ENCODE measurements at regions not wholly inside any gene's neighbourhood (a gene's known extent, or its start where the extent isn't known, plus 50 kb on each side); places are given as distances from the start of the nearest gene placed in this dataset.

DNA sequence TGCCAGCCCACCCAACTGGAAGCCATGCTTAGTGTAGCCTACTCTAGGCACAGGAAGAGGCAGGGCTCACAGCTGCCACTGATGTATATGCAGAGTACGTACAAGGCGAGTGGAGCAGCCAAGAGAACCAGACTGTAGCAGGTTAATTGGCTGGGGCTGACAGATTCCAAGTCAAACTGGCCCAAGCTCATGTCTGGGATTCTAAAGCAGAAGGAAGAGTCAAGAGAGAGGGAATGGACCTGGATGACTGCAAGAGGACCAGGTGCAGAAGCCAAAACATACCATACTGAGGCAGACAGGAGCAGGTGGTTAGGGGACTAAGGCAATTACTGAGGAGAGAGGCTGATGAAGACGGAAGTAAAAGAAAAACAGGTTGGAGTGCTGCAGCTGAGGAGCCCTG is 51.3 kb upstream of the LRRN2 start:
- TF ChIP-seq ZFX (IDR thresholded peaks at IDR 0.05) = no peak
- TF ChIP-seq, protein P1, sequence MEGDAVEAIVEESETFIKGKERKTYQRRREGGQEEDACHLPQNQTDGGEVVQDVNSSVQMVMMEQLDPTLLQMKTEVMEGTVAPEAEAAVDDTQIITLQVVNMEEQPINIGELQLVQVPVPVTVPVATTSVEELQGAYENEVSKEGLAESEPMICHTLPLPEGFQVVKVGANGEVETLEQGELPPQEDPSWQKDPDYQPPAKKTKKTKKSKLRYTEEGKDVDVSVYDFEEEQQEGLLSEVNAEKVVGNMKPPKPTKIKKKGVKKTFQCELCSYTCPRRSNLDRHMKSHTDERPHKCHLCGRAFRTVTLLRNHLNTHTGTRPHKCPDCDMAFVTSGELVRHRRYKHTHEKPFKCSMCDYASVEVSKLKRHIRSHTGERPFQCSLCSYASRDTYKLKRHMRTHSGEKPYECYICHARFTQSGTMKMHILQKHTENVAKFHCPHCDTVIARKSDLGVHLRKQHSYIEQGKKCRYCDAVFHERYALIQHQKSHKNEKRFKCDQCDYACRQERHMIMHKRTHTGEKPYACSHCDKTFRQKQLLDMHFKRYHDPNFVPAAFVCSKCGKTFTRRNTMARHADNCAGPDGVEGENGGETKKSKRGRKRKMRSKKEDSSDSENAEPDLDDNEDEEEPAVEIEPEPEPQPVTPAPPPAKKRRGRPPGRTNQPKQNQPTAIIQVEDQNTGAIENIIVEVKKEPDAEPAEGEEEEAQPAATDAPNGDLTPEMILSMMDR (conservative IDR thresholded peaks at IDR 0.05) = no peak
- H3K27ac ChIP-seq = no peak overlapping the region

- H3K27ac ChIP-seq = no peak overlapping the region
- TF ChIP-seq, protein P1 (conservative IDR thresholded peaks at IDR 0.05) = no peak
- TF ChIP-seq ZFX (IDR thresholded peaks at IDR 0.05) = no peak
Measured at GRCh38 chr1:204738506-204738905, 53.0 kb upstream of the LRRN2 start.

DNA sequence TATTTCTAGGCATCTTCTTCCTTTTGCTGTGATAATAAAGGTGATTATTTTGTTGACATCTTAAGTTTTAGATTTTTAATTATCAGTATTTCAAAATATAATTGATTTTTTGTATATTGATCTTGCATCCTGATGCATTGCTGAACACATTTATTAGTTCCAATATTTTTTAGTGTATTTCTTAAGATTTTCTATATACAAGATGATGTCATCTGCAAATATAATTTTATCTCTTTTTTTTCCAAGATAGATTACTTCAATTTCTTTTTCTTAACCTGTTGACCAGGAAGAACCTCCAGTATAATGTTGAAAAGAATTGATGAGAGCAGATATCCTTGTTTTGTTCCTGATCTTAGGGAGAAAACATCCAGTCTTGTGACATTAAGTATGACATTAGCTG is 54.8 kb upstream of the LRRN2 start:
- TF ChIP-seq, protein P1 (conservative IDR thresholded peaks at IDR 0.05) = no peak
- no peak for TF ChIP-seq ZFX (IDR thresholded peaks at IDR 0.05)
- no peak overlapping the region for H3K27ac ChIP-seq

DNA sequence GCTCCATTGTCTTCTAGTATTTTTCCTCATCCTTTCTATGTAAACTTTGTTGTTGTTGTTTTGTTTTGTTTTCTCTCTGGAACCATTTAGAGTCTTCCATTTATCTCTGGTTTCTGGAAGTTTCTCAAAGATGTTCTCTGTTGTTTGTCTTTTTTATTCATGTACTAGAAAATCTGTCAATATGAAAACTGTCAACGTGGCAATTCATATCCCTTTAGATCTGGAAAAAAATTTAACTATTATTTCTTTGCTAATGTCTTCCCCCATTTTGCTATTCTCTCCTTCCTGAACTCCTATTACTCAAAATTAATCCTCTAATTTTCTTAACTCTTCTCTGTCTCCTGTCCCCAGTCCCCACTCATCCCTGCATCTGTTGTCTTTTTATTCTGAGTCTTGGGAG is 55.9 kb upstream of the LRRN2 start:
- TF ChIP-seq, protein P1 (conservative IDR thresholded peaks at IDR 0.05) = no peak
- no peak for TF ChIP-seq ZFX (IDR thresholded peaks at IDR 0.05)
- no peak overlapping the region for H3K27ac ChIP-seq

DNA sequence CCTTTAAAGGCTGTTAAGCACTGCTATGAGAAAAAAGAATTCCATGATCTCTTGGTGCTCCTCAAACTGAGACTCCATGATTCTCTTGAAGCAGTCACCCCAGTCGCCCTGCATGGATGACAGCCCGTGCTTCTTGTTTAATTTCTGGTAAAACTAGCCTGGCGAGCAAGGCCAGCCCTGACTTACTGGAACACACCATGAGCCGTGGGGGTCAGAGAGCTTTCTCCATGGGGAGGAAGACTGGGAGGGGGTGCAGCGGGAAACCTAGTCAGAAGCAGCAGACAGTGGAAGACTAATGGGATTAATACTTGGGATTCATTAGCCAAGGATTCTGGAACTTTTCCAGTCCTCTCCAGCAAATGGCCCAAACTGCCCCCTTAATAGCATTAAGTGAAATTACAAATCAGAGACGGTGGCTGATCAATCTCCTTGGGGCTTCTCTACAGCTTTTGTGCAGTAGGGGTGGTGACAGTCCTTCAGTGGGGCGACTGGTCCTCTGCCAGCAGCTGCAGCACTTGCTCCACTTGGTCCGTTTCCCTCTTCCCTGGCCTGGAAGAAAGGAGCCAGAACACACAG is 57.2 kb upstream of the LRRN2 start:
- H3K27ac ChIP-seq = no peak overlapping the region

DNA sequence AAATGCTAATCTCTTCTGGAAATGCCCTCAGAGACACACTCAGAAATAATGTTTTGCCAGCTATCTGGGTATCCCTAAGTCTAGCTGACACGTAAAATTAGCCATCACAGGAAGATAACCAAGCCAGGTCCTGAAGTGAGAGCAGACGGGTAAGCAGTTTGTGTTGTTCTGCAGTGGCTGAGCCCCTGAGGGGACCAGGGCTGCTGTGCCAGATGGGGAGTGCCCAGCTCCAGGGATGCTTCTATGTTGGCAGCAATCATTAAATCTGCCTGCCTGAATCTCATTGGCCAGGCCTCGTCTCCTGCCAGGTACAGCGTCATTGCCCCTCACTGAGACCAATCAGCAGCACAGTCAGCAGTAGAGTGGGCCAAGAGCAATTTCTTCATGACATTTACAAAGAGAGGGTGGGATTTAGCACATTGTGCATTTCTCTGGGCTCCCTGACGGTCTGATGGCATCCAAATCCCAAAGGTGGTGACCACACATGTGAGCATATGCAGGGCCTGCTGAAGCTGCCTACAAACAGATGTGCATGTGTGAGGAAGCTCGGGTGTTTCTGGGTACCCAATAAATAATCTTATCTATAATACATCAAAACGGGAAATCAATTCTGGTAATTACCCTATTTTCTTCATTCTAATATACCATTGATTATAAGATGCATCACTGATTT is 58.7 kb upstream of the LRRN2 start:
- no peak for TF ChIP-seq ZFX (IDR thresholded peaks at IDR 0.05)
- TF ChIP-seq, protein P1 (conservative IDR thresholded peaks at IDR 0.05) = no peak
- no peak overlapping the region for H3K27ac ChIP-seq

More for the DNA sequence above, 57.2 kb upstream of the LRRN2 start:
- TF ChIP-seq, protein P1 (conservative IDR thresholded peaks at IDR 0.05) = no peak
- TF ChIP-seq ZFX (IDR thresholded peaks at IDR 0.05) = no peak

DNA sequence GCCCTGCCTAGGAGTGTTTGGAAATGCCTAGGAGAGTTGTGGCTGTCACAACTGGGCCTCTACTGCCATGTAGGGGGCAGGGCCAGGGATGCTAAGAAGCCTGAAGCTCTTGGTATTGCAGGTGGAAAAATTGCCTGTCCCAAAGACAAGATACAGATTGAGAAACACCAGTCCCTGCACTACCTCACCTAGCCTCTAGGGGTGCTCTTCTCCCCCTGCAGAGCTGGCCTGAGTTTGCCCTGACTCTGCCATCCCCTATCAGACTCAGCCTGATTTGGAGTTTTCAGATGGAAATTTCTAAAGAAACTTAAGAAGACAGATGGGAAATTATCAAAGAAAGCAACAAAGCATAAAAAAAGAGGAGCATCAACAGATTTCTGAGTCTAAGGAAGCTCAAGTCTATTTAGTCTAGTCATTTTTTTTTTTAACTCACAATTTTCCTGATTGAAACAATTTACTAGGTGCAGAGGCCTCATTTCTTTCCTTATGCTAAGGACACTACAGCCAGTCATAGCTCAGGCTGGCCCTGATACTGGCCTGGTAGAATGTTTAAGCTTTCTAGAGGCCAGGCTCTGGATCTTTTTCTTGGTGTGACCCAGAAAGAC is 61.4 kb upstream of the LRRN2 start:
- TF ChIP-seq, protein P1 (conservative IDR thresholded peaks at IDR 0.05) = peak; percentile 94
- TF ChIP-seq ZFX (IDR thresholded peaks at IDR 0.05) = no peak
- H3K27ac ChIP-seq = no peak overlapping the region

Measured in C4-2B (cell line).